GM23338 (cell line): ENCODE measurements at regions not wholly inside any gene's neighbourhood (a gene's known extent, or its start where the extent isn't known, plus 50 kb on each side); places are given as distances from the start of the nearest gene placed in this dataset.

Experiments used
- ATAC-seq: fragments of 200-7000 bp; cut with Tn5 transposase; 3 replicates; pipeline ENCODE4 v1.9.1; 2020
- DNase-seq: peaks from one replicate; pipeline ENCODE4 v3.0.0-alpha.2; 2015; ENCODE audit warnings: low spot score
- H2AFZ ChIP-seq: fragments of 200-600 bp; sonication (generic); 2 replicates; pipeline ENCODE4 v1.8.0; 2016; ENCODE audit warnings: antibody characterized with exemption, mild to moderate bottlenecking, moderate library complexity
- H3F3A ChIP-seq: fragments of 200-600 bp; sonication (generic); replicated peaks from 2 replicates; pipeline ENCODE4 v1.8.0; 2017; ENCODE audit warnings: antibody characterized with exemption, mixed run types, low read depth
- H3K27ac ChIP-seq: fragments of 200-600 bp; sonication (generic); 2 replicates; pipeline ENCODE4 v1.6.1; 2016; ENCODE audit warnings: low read depth
- H3K27me3 ChIP-seq: fragments of 200-600 bp; sonication (generic); 2 replicates; pipeline ENCODE4 v1.8.0; 2016; ENCODE audit warnings: mild to moderate bottlenecking, mixed run types, moderate library complexity; ENCODE audit not compliant: insufficient read depth
- H3K36me3 ChIP-seq: fragments of 200-600 bp; sonication (generic); 2 replicates; pipeline ENCODE4 v1.8.0; 2016; ENCODE audit warnings: mild to moderate bottlenecking; ENCODE audit not compliant: insufficient read depth
- H3K4me1 ChIP-seq: fragments of 200-600 bp; sonication (generic); 2 replicates; pipeline ENCODE4 v1.8.0; 2016; ENCODE audit warnings: mild to moderate bottlenecking, moderate library complexity; ENCODE audit not compliant: insufficient read depth
- H3K4me2 ChIP-seq: fragments of 200-600 bp; sonication (generic); 2 replicates; pipeline ENCODE4 v1.7.1; 2017; ENCODE audit warnings: mixed run types
- H3K4me3 ChIP-seq: fragments of 200-600 bp; sonication (generic); 2 replicates; pipeline ENCODE4 v1.6.1; 2016; ENCODE audit warnings: mixed run types
- H3K79me2 ChIP-seq: fragments of 200-600 bp; sonication (generic); replicated peaks from 2 replicates; pipeline ENCODE4 v1.8.0; 2017; ENCODE audit warnings: mild to moderate bottlenecking; ENCODE audit not compliant: insufficient read depth
- H3K9me2 ChIP-seq: fragments of 200-600 bp; sonication (generic); 2 replicates; pipeline ENCODE4 v1.8.0; 2017; ENCODE audit not compliant: insufficient read depth
- H4K20me1 ChIP-seq: fragments of 200-600 bp; sonication (generic); replicated peaks from 2 replicates; pipeline ENCODE4 v1.8.0; 2017; ENCODE audit warnings: mild to moderate bottlenecking; ENCODE audit not compliant: insufficient read depth
- H3K27ac Mint-ChIP-seq: 2 replicates; pipeline ENCODE4 v1.8.0; 2020; ENCODE audit warnings: inconsistent platforms, mild to moderate bottlenecking, moderate library complexity, mixed read lengths
- H3K27me3 Mint-ChIP-seq: 3 replicates; pipeline ENCODE4 v1.8.0; 2022; ENCODE audit warnings: low read depth, mild to moderate bottlenecking, moderate library complexity, mixed read lengths, inconsistent platforms; ENCODE audit not compliant: insufficient read depth, poor library complexity
- H3K36me3 Mint-ChIP-seq: 3 replicates; pipeline ENCODE4 v1.8.0; 2021; ENCODE audit warnings: low read depth, mild to moderate bottlenecking, inconsistent platforms, moderate library complexity, mixed read lengths
- H3K4me1 Mint-ChIP-seq: 3 replicates; pipeline ENCODE4 v1.8.0; 2020; ENCODE audit warnings: mild to moderate bottlenecking, inconsistent platforms, mixed read lengths
- H3K4me3 Mint-ChIP-seq: 3 replicates; pipeline ENCODE4 v1.8.0; 2021; ENCODE audit warnings: moderate library complexity, mild to moderate bottlenecking, inconsistent platforms, mixed read lengths
- H3K9me3 Mint-ChIP-seq: 3 replicates; pipeline ENCODE4 v1.8.0; 2020; ENCODE audit warnings: moderate library complexity, mild to moderate bottlenecking, inconsistent platforms, mixed read lengths
- CREB1 ChIP-seq: fragments of 250-450 bp; sonication (Bioruptor Pico); IDR thresholded peaks from 2 replicates; pipeline ENCODE4 v1.5.0; 2020; ENCODE audit warnings: low read depth, mild to moderate bottlenecking, moderate library complexity
- CTCF ChIP-seq, 2 experiments: fragments of 200-600 bp in 1 of 2; sonication (generic) in 1 of 2; conservative IDR thresholded peaks; 2 replicates each; pipeline versions ENCODE4 v1.5.1 to v1.6.1; 2016 to 2017; ENCODE audit warnings: antibody characterized with exemption in 2 of 2, low read depth in 2 of 2, mild to moderate bottlenecking in 2 of 2, moderate library complexity in 1 of 2
- ETS1 ChIP-seq: IDR thresholded peaks from 2 replicates; pipeline ENCODE4 v1.6.1; 2016; ENCODE audit warnings: antibody characterized with exemption
- EZH2 ChIP-seq: fragments of 200-600 bp; sonication (generic); IDR thresholded peaks from one replicate; pipeline ENCODE4 v1.8.0; 2017; ENCODE audit warnings: antibody characterized with exemption, mild to moderate bottlenecking, low read depth; ENCODE audit not compliant: unreplicated experiment
- EZH2phosphoT487 ChIP-seq: fragments of 200-600 bp; sonication (generic); IDR thresholded peaks from one replicate; pipeline ENCODE4 v1.8.1; 2018; ENCODE audit warnings: antibody characterized with exemption; ENCODE audit not compliant: unreplicated experiment
- JUNB ChIP-seq: IDR thresholded peaks from one replicate; pipeline ENCODE4 v1.6.1; 2016; ENCODE audit warnings: antibody characterized with exemption; ENCODE audit not compliant: unreplicated experiment
- NANOG ChIP-seq: IDR thresholded peaks from 2 replicates; pipeline ENCODE4 v1.6.1; 2016; ENCODE audit warnings: antibody characterized with exemption, borderline replicate concordance
- POLR2AphosphoS5 ChIP-seq: IDR thresholded peaks from 2 replicates; pipeline ENCODE4 v1.6.1; 2016; ENCODE audit warnings: antibody characterized with exemption, low read depth
- REST ChIP-seq: IDR thresholded peaks from one replicate; pipeline ENCODE4 v1.6.1; 2018; ENCODE audit warnings: antibody characterized with exemption; ENCODE audit not compliant: unreplicated experiment
- STAT1 ChIP-seq: IDR thresholded peaks from one replicate; pipeline ENCODE4 v1.6.1; 2016; ENCODE audit warnings: antibody characterized with exemption; ENCODE audit not compliant: unreplicated experiment
- ZNF114 ChIP-seq: fragments of 250-450 bp; sonication (Bioruptor Pico); IDR thresholded peaks from 2 replicates; pipeline ENCODE4 v1.5.0; 2020; ENCODE audit warnings: mild to moderate bottlenecking, moderate library complexity
- ZNF331 ChIP-seq: fragments of 250-450 bp; sonication (Bioruptor Pico); IDR thresholded peaks from 2 replicates; pipeline ENCODE4 v1.5.0; 2020; ENCODE audit warnings: low read depth, mild to moderate bottlenecking, moderate library complexity
- ZNF462 ChIP-seq: fragments of 250-450 bp; sonication (Bioruptor Pico); IDR thresholded peaks from 2 replicates; pipeline ENCODE4 v1.5.0; 2020; ENCODE audit warnings: mild to moderate bottlenecking, moderate library complexity

- Histone ChIP-seq H3K4me2 (no peak overlapping the region), H3K27ac (no peak overlapping the region), H4K20me1 (no peaks in the 10 kb centered on the region), H3F3A (no peaks in the 10 kb centered on the region), H3K4me3 (no peak overlapping the region), H3K9me2 (0 out of 2 replicates have a peak, but pooled peaks cover 13% of the 10 kb centered on the region), H3K4me1 (peaks cover 25% of the 10 kb centered on the region), H3K79me2 (no peaks in the 10 kb centered on the region), H3K27me3 (no peaks in the 10 kb centered on the region), H2AFZ (no peak overlapping the region), H3K36me3 (no peaks in the 10 kb centered on the region)
- H3K9me3 Mint-ChIP-seq = peaks cover 5% of the 10 kb centered on the region
- H3K27ac Mint-ChIP-seq = no peak overlapping the region
- ATAC-seq (no peak), DNase-seq (no peak)
- H3K27me3 Mint-ChIP-seq = peaks cover 16% of the 10 kb centered on the region
- no peaks in the 10 kb centered on the region for H3K36me3 Mint-ChIP-seq
- H3K4me1 Mint-ChIP-seq = peaks cover 39% of the 10 kb centered on the region
- no peak overlapping the region for H3K4me3 Mint-ChIP-seq
- TF ChIP-seq ZNF114 (CRISPR knock-in tag) = no peak
- TF ChIP-seq ETS1 = no peak
- no peak for TF ChIP-seq ZNF331 (CRISPR knock-in tag)
- TF ChIP-seq EZH2phosphoT487 = no peak
- TF ChIP-seq STAT1 = no peak
- TF ChIP-seq CTCF (conservative IDR thresholded peaks at IDR 0.05; ENCODE audit: low read depth in 2 of 2) = no peak
- no peak for TF ChIP-seq NANOG
- no peak for TF ChIP-seq CREB1 (CRISPR knock-in tag)
- no peak for TF ChIP-seq REST
- no peak for TF ChIP-seq ZNF462 (CRISPR knock-in tag)
- TF ChIP-seq JUNB = no peak
- no peak for TF ChIP-seq EZH2
- TF ChIP-seq POLR2AphosphoS5 = no peak
These were observed 93.4 kb downstream of the ZNF621 start for GRCh38 chr3:40618158-40618557.
